ENCODE measurements at regions not wholly inside any gene's neighbourhood (a gene's known extent, or its start where the extent isn't known, plus 50 kb on each side); places are given as distances from the start of the nearest gene placed in this dataset.

- H3K4me3 ChIP-seq, result no peak overlapping the region
- TF ChIP-seq, protein P1, sequence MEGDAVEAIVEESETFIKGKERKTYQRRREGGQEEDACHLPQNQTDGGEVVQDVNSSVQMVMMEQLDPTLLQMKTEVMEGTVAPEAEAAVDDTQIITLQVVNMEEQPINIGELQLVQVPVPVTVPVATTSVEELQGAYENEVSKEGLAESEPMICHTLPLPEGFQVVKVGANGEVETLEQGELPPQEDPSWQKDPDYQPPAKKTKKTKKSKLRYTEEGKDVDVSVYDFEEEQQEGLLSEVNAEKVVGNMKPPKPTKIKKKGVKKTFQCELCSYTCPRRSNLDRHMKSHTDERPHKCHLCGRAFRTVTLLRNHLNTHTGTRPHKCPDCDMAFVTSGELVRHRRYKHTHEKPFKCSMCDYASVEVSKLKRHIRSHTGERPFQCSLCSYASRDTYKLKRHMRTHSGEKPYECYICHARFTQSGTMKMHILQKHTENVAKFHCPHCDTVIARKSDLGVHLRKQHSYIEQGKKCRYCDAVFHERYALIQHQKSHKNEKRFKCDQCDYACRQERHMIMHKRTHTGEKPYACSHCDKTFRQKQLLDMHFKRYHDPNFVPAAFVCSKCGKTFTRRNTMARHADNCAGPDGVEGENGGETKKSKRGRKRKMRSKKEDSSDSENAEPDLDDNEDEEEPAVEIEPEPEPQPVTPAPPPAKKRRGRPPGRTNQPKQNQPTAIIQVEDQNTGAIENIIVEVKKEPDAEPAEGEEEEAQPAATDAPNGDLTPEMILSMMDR (IDR thresholded peaks at IDR 0.05), result no peak
- no peak for TF ChIP-seq POLR2A (IDR thresholded peaks at IDR 0.05)
- no peaks in the 10 kb centered on the region for H3K9me3 ChIP-seq
- no peaks in the 10 kb centered on the region for H3K36me3 ChIP-seq
- no peaks in the 10 kb centered on the region for H3K27me3 ChIP-seq
- H3K4me1 ChIP-seq, result no peaks in the 10 kb centered on the region
- DNase-seq, result no peak
- 78 to 86% methylated on average over 4 of the region's 4 CpGs for WGBS, 2 donors
- H3K27ac ChIP-seq, result no peak overlapping the region
- intact Hi-C loops (cut with DNase I), result no loop called here
Measured at GRCh38 chr19:31171936-31172335, 177.3 kb downstream of the TSHZ3 start.

DNA sequence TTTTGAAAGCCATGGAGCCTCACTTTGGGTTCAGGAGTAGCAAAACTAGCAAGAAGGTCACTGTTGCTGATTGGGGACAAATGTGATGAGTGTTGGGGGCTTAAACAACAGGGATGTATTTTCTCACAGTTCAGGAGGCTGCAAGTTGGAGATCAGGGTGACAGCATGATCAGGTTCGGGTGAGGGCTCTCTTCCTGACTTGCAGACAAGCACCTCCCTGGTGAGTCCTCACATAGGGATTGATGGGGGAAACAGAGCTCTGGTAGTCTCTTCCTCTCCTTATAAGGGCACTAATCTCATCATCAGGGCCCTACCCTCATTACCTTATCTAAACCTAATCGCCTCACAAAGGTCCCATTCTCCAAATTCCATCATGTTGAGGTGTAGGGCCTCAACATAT lies 179.2 kb downstream of the TSHZ3 start:
- Histone ChIP-seq H3K27ac (no peak overlapping the region), H3K4me1 (no peaks in the 10 kb centered on the region), H3K36me3 (no peaks in the 10 kb centered on the region), H3K4me3 (no peak overlapping the region), H3K9me3 (no peaks in the 10 kb centered on the region), H3K27me3 (no peaks in the 10 kb centered on the region)
- 47 to 73% methylated on average over 2 of the region's 2 CpGs for WGBS, 2 donors
- intact Hi-C loops (cut with DNase I), result no loop called here
- TF ChIP-seq POLR2A (IDR thresholded peaks at IDR 0.05), result no peak
- TF ChIP-seq, protein P1 (IDR thresholded peaks at IDR 0.05), result no peak
- no peak for DNase-seq

GRCh38 chr19:31168106-31168625 lies 181.1 kb downstream of the TSHZ3 start:
- Histone ChIP-seq H3K9me3 (no peaks in the 10 kb centered on the region), H3K27ac (no peak overlapping the region), H3K4me1 (no peaks in the 10 kb centered on the region), H3K27me3 (peaks cover 0 to 13% (median 0%) of the 10 kb centered on the region in 4 donors), H3K36me3 (no peaks in the 10 kb centered on the region), H3K4me3 (no peak overlapping the region)
- intact Hi-C loops (cut with DNase I), result no loop called here
- TF ChIP-seq, protein P1 (IDR thresholded peaks at IDR 0.05), result no peak
- TF ChIP-seq POLR2A (IDR thresholded peaks at IDR 0.05), result no peak
- DNase-seq, result no peak
- 68 to 82% methylated on average over 8 of the region's 8 CpGs for WGBS, 2 donors

- intact Hi-C loops (cut with DNase I), result no loop called here
- Histone ChIP-seq H3K4me1 (no peaks in the 10 kb centered on the region), H3K4me3 (no peak overlapping the region), H3K36me3 (no peaks in the 10 kb centered on the region), H3K27me3 (peaks cover 0 to 13% (median 0%) of the 10 kb centered on the region in 4 donors), H3K27ac (no peak overlapping the region), H3K9me3 (no peaks in the 10 kb centered on the region)
- 29 to 44% methylated on average over 8 of the region's 8 CpGs for WGBS, 2 donors
- TF ChIP-seq, protein P1 (IDR thresholded peaks at IDR 0.05), result no peak
- TF ChIP-seq POLR2A (IDR thresholded peaks at IDR 0.05), result no peak
- no peak for DNase-seq
Measured at GRCh38 chr19:31167690-31168089, 181.5 kb downstream of the TSHZ3 start.

GRCh38 chr19:31166206-31166605 lies 183.0 kb downstream of the TSHZ3 start:
- Histone ChIP-seq H3K27ac (no peak overlapping the region), H3K27me3 (peaks cover 0 to 13% (median 0%) of the 10 kb centered on the region in 4 donors), H3K9me3 (no peaks in the 10 kb centered on the region), H3K36me3 (no peaks in the 10 kb centered on the region), H3K4me3 (no peak overlapping the region), H3K4me1 (no peaks in the 10 kb centered on the region)
- TF ChIP-seq, protein P1 (IDR thresholded peaks at IDR 0.05), result no peak
- TF ChIP-seq POLR2A (IDR thresholded peaks at IDR 0.05), result no peak
- DNase-seq, result no peak
- intact Hi-C loops (cut with DNase I), result no loop called here
- 43 to 48% methylated on average over 2 of the region's 2 CpGs for WGBS, 2 donors
